Activated CD4-positive, alpha-beta T cell treated with anti-CD3 and anti-CD28 coated beads for 36 hours (primary cell): ENCODE measurements at regions not wholly inside any gene's neighbourhood (a gene's known extent, or its start where the extent isn't known, plus 50 kb on each side); places are given as distances from the start of the nearest gene placed in this dataset.

Source experiments
- ATAC-seq: fragments of 200-7000 bp; cut with Tn5 transposase; one replicate; pipeline ENCODE4 v1.10.0; 2021; ENCODE audit warnings: mild to moderate bottlenecking, moderate library complexity
- CTCF ChIA-PET: fragments of 350-600 bp; sonication (Branson Sonifier 250); formaldehyde crosslinking; loops from one replicate; lab custom pipeline; 2021; ENCODE audit warnings: antibody characterized with exemption; lab: Charles Lee
- POLR2A ChIA-PET: fragments of 350-600 bp; sonication (Branson Sonifier 250); formaldehyde crosslinking; loops from one replicate; lab custom pipeline; 2021; ENCODE audit warnings: antibody characterized with exemption, inconsistent platforms; lab: Charles Lee
- DNase-seq: peaks from one replicate; pipeline ENCODE4 v3.0.0-alpha.2; 2020
- H3K27ac Mint-ChIP-seq: one replicate; pipeline ENCODE4 v1.8.0; 2021; ENCODE audit warnings: mixed read lengths
- H3K27me3 Mint-ChIP-seq: one replicate; pipeline ENCODE4 v1.8.0; 2021; ENCODE audit warnings: mixed read lengths
- H3K36me3 Mint-ChIP-seq: one replicate; pipeline ENCODE4 v1.8.0; 2021; ENCODE audit warnings: low read depth, mixed read lengths
- H3K4me1 Mint-ChIP-seq: one replicate; pipeline ENCODE4 v1.8.0; 2021; ENCODE audit warnings: mixed read lengths
- H3K4me3 Mint-ChIP-seq: one replicate; pipeline ENCODE4 v1.8.0; 2021; ENCODE audit warnings: mild to moderate bottlenecking, moderate library complexity, mixed read lengths
- H3K9me3 Mint-ChIP-seq: one replicate; pipeline ENCODE4 v1.8.0; 2021; ENCODE audit warnings: low read depth, mixed read lengths
- intact Hi-C, 2 experiments: fragments of 100-400 bp; cut with DNase I in 1 of 2; cut with micrococcal nuclease in 1 of 2; formaldehyde crosslinking; loops; one replicate each; pipeline versions ENCODE4 v1.14.2 to v1.15.1; 2022 to 2024; cut with DNase I, micrococcal nuclease

- peaks cover 2% of the 10 kb centered on the region for H3K27me3 Mint-ChIP-seq
- no peaks in the 10 kb centered on the region for H3K9me3 Mint-ChIP-seq
- CTCF ChIA-PET: interaction anchor here (0.6 to 2.5 kb wide), 5 partner anchors 12 to 332 kb away, joined by 3 to 10 read pairs (median 4); no protein-coding TSS in a partner anchor
- H3K4me3 Mint-ChIP-seq: no peak overlapping the region
- H3K4me1 Mint-ChIP-seq: no peaks in the 10 kb centered on the region
- intact Hi-C loops: loop anchor here in 1 of 2 experiments (10.0 kb wide), 1 partner anchor 516 kb away; no protein-coding TSS in a partner anchor
- H3K36me3 Mint-ChIP-seq: no peaks in the 10 kb centered on the region
- POLR2A ChIA-PET: no interaction called here
- ATAC-seq (no peak), DNase-seq (no peak)
- H3K27ac Mint-ChIP-seq: no peak overlapping the region
Measured at GRCh38 chr10:25758511-25758910, 175.5 kb upstream of the MYO3A start.

GRCh38 chr10:25761937-25762336 is 172.1 kb upstream of the MYO3A start:
- ChIA-PET CTCF (no interaction called here), POLR2A (no interaction called here)
- Mint-ChIP-seq H3K4me1 (no peaks in the 10 kb centered on the region), H3K36me3 (no peaks in the 10 kb centered on the region), H3K27me3 (peaks cover 21% of the 10 kb centered on the region), H3K27ac (no peak overlapping the region), H3K9me3 (no peaks in the 10 kb centered on the region), H3K4me3 (no peak overlapping the region)
- DNase-seq (no peak), ATAC-seq (no peak)
- intact Hi-C loops: no loop called here

GRCh38 chr10:25766213-25766612 is 167.8 kb upstream of the MYO3A start:
- no peak overlapping the region for H3K4me3 Mint-ChIP-seq
- H3K9me3 Mint-ChIP-seq: no peaks in the 10 kb centered on the region
- H3K27me3 Mint-ChIP-seq: peaks cover 24% of the 10 kb centered on the region
- H3K27ac Mint-ChIP-seq: no peak overlapping the region
- ChIA-PET CTCF (no interaction called here), POLR2A (no interaction called here)
- DNase-seq (no peak), ATAC-seq (no peak)
- intact Hi-C loops: no loop called here
- H3K36me3 Mint-ChIP-seq: no peaks in the 10 kb centered on the region
- no peaks in the 10 kb centered on the region for H3K4me1 Mint-ChIP-seq

GRCh38 chr10:25766687-25767221 is 167.3 kb upstream of the MYO3A start:
- Mint-ChIP-seq H3K4me1 (no peaks in the 10 kb centered on the region), H3K36me3 (no peaks in the 10 kb centered on the region), H3K9me3 (no peaks in the 10 kb centered on the region), H3K4me3 (no peak overlapping the region), H3K27ac (no peak overlapping the region), H3K27me3 (peaks cover 24% of the 10 kb centered on the region)
- ChIA-PET POLR2A (no interaction called here), CTCF (no interaction called here)
- ATAC-seq: no peak
- DNase-seq: no peak
- intact Hi-C loops: no loop called here

GRCh38 chr10:25768167-25768566 is 165.9 kb upstream of the MYO3A start:
- ATAC-seq (no peak), DNase-seq (no peak)
- Mint-ChIP-seq H3K9me3 (no peaks in the 10 kb centered on the region), H3K4me1 (no peaks in the 10 kb centered on the region), H3K4me3 (no peak overlapping the region), H3K27me3 (peaks cover 24% of the 10 kb centered on the region), H3K27ac (no peak overlapping the region), H3K36me3 (no peaks in the 10 kb centered on the region)
- ChIA-PET CTCF (interaction anchor here (0.9 kb wide), 1 partner anchor 10 kb away, joined by 3 read pairs; no protein-coding TSS in a partner anchor), POLR2A (no interaction called here)
- intact Hi-C loops: no loop called here

GRCh38 chr10:25778646-25779045 is 155.4 kb upstream of the MYO3A start:
- Mint-ChIP-seq H3K27ac (no peak overlapping the region), H3K4me3 (no peak overlapping the region), H3K27me3 (peaks cover 8% of the 10 kb centered on the region), H3K9me3 (no peaks in the 10 kb centered on the region), H3K36me3 (no peaks in the 10 kb centered on the region), H3K4me1 (no peaks in the 10 kb centered on the region)
- intact Hi-C loops: no loop called here
- CTCF ChIA-PET: interaction anchor here (0.6 to 1.6 kb wide), 3 partner anchors 10 to 87 kb away, joined by 3 to 4 read pairs (median 3); no protein-coding TSS in a partner anchor
- ATAC-seq: no peak
- POLR2A ChIA-PET: no interaction called here
- no peak for DNase-seq

GRCh38 chr10:25786161-25786560 is 147.9 kb upstream of the MYO3A start:
- Mint-ChIP-seq H3K4me3 (no peak overlapping the region), H3K27me3 (peaks cover 14% of the 10 kb centered on the region), H3K4me1 (no peaks in the 10 kb centered on the region), H3K27ac (no peak overlapping the region), H3K9me3 (no peaks in the 10 kb centered on the region), H3K36me3 (no peaks in the 10 kb centered on the region)
- no peak for ATAC-seq
- CTCF ChIA-PET: no interaction called here
- POLR2A ChIA-PET: no interaction called here
- intact Hi-C loops: no loop called here
- DNase-seq: no peak

GRCh38 chr10:25786899-25787298 is 147.1 kb upstream of the MYO3A start:
- ChIA-PET CTCF (no interaction called here), POLR2A (no interaction called here)
- ATAC-seq (no peak), DNase-seq (no peak)
- H3K4me3 Mint-ChIP-seq: no peak overlapping the region
- H3K9me3 Mint-ChIP-seq: no peaks in the 10 kb centered on the region
- peaks cover 15% of the 10 kb centered on the region for H3K27me3 Mint-ChIP-seq
- intact Hi-C loops: no loop called here
- H3K36me3 Mint-ChIP-seq: no peaks in the 10 kb centered on the region
- H3K4me1 Mint-ChIP-seq: no peaks in the 10 kb centered on the region
- H3K27ac Mint-ChIP-seq: no peak overlapping the region

GRCh38 chr10:25797888-25798429 is 136.1 kb upstream of the MYO3A start:
- H3K27me3 Mint-ChIP-seq: peaks cover 6% of the 10 kb centered on the region
- intact Hi-C loops: no loop called here
- no peak for DNase-seq

GRCh38 chr10:25804505-25804904 is 129.5 kb upstream of the MYO3A start:
- Mint-ChIP-seq H3K4me1 (no peaks in the 10 kb centered on the region), H3K27me3 (peaks cover 3% of the 10 kb centered on the region), H3K27ac (no peak overlapping the region), H3K9me3 (no peaks in the 10 kb centered on the region), H3K4me3 (no peak overlapping the region), H3K36me3 (no peaks in the 10 kb centered on the region)
- ChIA-PET POLR2A (no interaction called here), CTCF (interaction anchor here (1.5 kb wide), 1 partner anchor 71 kb away, joined by 3 read pairs; no protein-coding TSS in a partner anchor)
- ATAC-seq: no peak
- intact Hi-C loops: no loop called here
- DNase-seq: no peak

More at GRCh38 chr10:25797888-25798429, 136.1 kb upstream of the MYO3A start:
- ChIA-PET POLR2A (no interaction called here), CTCF (no interaction called here)
- no peak for ATAC-seq
- Mint-ChIP-seq H3K9me3 (no peaks in the 10 kb centered on the region), H3K36me3 (no peaks in the 10 kb centered on the region), H3K27ac (no peak overlapping the region), H3K4me3 (no peak overlapping the region), H3K4me1 (no peaks in the 10 kb centered on the region)

- ATAC-seq (no peak), DNase-seq (no peak)
- H3K9me3 Mint-ChIP-seq: no peaks in the 10 kb centered on the region
- no peak overlapping the region for H3K27ac Mint-ChIP-seq
- POLR2A ChIA-PET: no interaction called here
- peaks cover 3% of the 10 kb centered on the region for H3K27me3 Mint-ChIP-seq
- H3K4me1 Mint-ChIP-seq: no peaks in the 10 kb centered on the region
- CTCF ChIA-PET: no interaction called here
- H3K4me3 Mint-ChIP-seq: no peak overlapping the region
- no peaks in the 10 kb centered on the region for H3K36me3 Mint-ChIP-seq
- intact Hi-C loops: no loop called here
Measured at GRCh38 chr10:25805986-25806385, 128.0 kb upstream of the MYO3A start.

- Mint-ChIP-seq H3K4me1 (no peaks in the 10 kb centered on the region), H3K27me3 (peaks cover 1% of the 10 kb centered on the region), H3K27ac (no peak overlapping the region), H3K36me3 (no peaks in the 10 kb centered on the region), H3K4me3 (no peak overlapping the region), H3K9me3 (no peaks in the 10 kb centered on the region)
- ChIA-PET CTCF (no interaction called here), POLR2A (no interaction called here)
- ATAC-seq: no peak
- no peak for DNase-seq
- intact Hi-C loops: no loop called here
Measured at GRCh38 chr10:25808372-25808771, 125.7 kb upstream of the MYO3A start.
